Sigmoid colon (tissue), 3 donors: ENCODE measurements at regions not wholly inside any gene's neighbourhood (a gene's known extent, or its start where the extent isn't known, plus 50 kb on each side); places are given as distances from the start of the nearest gene placed in this dataset.

Experiments
- POLR2A ChIP-seq, 2 donors: fragments of 450-650 bp; IDR thresholded peaks; one replicate each; pipeline ENCODE4 v1.6.1; 2016; ENCODE audit warnings: antibody characterized with exemption in 2 of 2, mild to moderate bottlenecking in 2 of 2, moderate library complexity in 2 of 2
- TF ChIP-seq, protein P1 (sequence below), 4 experiments: fragments of 450-650 bp in 3 of 4; fragments of 200-600 bp in 1 of 4; IDR thresholded peaks; one replicate each; pipeline ENCODE4 v1.5.1; 2016 to 2019; ENCODE audit warnings: antibody characterized with exemption in 4 of 4, mild to moderate bottlenecking in 3 of 4, moderate library complexity in 2 of 4

DNA sequence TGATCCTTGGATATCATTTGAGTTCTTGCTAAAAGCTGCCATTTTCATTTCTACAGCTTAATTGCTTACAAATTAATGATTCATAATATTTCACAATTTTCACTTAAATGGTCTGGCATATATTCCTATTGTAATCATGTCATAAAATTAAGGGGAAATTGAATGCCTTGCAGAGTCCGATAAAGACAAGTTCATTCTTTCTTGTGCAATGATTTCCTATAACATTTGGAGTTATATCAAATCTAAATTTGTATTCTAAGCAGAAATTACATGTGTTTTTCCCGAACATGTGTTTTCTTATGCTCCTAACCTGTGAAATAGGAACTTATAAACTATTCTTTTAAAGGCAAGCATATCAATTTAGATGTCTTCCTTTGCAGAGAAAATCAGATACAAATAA lies 118.3 kb upstream of the CYYR1 start:
- TF ChIP-seq POLR2A (IDR thresholded peaks at IDR 0.05) = no peak
- TF ChIP-seq, protein P1, sequence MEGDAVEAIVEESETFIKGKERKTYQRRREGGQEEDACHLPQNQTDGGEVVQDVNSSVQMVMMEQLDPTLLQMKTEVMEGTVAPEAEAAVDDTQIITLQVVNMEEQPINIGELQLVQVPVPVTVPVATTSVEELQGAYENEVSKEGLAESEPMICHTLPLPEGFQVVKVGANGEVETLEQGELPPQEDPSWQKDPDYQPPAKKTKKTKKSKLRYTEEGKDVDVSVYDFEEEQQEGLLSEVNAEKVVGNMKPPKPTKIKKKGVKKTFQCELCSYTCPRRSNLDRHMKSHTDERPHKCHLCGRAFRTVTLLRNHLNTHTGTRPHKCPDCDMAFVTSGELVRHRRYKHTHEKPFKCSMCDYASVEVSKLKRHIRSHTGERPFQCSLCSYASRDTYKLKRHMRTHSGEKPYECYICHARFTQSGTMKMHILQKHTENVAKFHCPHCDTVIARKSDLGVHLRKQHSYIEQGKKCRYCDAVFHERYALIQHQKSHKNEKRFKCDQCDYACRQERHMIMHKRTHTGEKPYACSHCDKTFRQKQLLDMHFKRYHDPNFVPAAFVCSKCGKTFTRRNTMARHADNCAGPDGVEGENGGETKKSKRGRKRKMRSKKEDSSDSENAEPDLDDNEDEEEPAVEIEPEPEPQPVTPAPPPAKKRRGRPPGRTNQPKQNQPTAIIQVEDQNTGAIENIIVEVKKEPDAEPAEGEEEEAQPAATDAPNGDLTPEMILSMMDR (IDR thresholded peaks at IDR 0.05) = no peak
